Activated CD4-positive, alpha-beta T cell treated with anti-CD3 and anti-CD28 coated beads, Interleukin-2, amount 10 ng/mL, durations not matched to agents 24 days and 14 days (primary cell): ENCODE measurements at regions not wholly inside any gene's neighbourhood (a gene's known extent, or its start where the extent isn't known, plus 50 kb on each side); places are given as distances from the start of the nearest gene placed in this dataset.

ENCODE experiments used
- DNase-seq: peaks from one replicate; pipeline ENCODE4 v3.0.0; 2022
- H3K27ac Mint-ChIP-seq: one replicate; pipeline ENCODE4 v1.8.0; 2022; ENCODE audit warnings: mild to moderate bottlenecking, mixed read lengths
- H3K27me3 Mint-ChIP-seq: one replicate; pipeline ENCODE4 v1.8.0; 2022; ENCODE audit warnings: mixed read lengths
- H3K36me3 Mint-ChIP-seq: one replicate; pipeline ENCODE4 v1.8.0; 2022; ENCODE audit warnings: low read depth, mild to moderate bottlenecking, mixed read lengths
- H3K4me1 Mint-ChIP-seq: one replicate; pipeline ENCODE4 v1.8.0; 2021; ENCODE audit warnings: mixed read lengths
- H3K4me3 Mint-ChIP-seq: one replicate; pipeline ENCODE4 v1.8.0; 2022; ENCODE audit warnings: mild to moderate bottlenecking, moderate library complexity, mixed read lengths
- H3K9me3 Mint-ChIP-seq: one replicate; pipeline ENCODE4 v1.8.0; 2021; ENCODE audit warnings: mixed read lengths
- intact Hi-C: fragments of 100-400 bp; cut with micrococcal nuclease; formaldehyde crosslinking; loops from one replicate; pipeline ENCODE4 v1.15.1; 2023

GRCh38 chr20:55592866-55593265, 412.5 kb downstream of the CBLN4 start:
- no peaks in the 10 kb centered on the region for H3K9me3 Mint-ChIP-seq
- H3K4me3 Mint-ChIP-seq = no peak overlapping the region
- H3K4me1 Mint-ChIP-seq = no peaks in the 10 kb centered on the region
- H3K36me3 Mint-ChIP-seq = no peaks in the 10 kb centered on the region
- no peak overlapping the region for H3K27ac Mint-ChIP-seq
- DNase-seq = no peak
- intact Hi-C loops = no loop called here
- no peaks in the 10 kb centered on the region for H3K27me3 Mint-ChIP-seq

- H3K9me3 Mint-ChIP-seq = no peaks in the 10 kb centered on the region
- no peaks in the 10 kb centered on the region for H3K27me3 Mint-ChIP-seq
- H3K36me3 Mint-ChIP-seq = no peaks in the 10 kb centered on the region
- no peak for DNase-seq
- no peaks in the 10 kb centered on the region for H3K4me1 Mint-ChIP-seq
- intact Hi-C loops = no loop called here
- H3K4me3 Mint-ChIP-seq = no peak overlapping the region
- no peak overlapping the region for H3K27ac Mint-ChIP-seq
Measured at GRCh38 chr20:55586610-55587009, 418.7 kb downstream of the CBLN4 start.

GRCh38 chr20:55584964-55585363, 420.4 kb downstream of the CBLN4 start:
- Mint-ChIP-seq H3K36me3 (no peaks in the 10 kb centered on the region), H3K4me1 (no peaks in the 10 kb centered on the region), H3K27ac (no peak overlapping the region), H3K9me3 (no peaks in the 10 kb centered on the region), H3K4me3 (no peak overlapping the region), H3K27me3 (no peaks in the 10 kb centered on the region)
- intact Hi-C loops = no loop called here
- DNase-seq = no peak

GRCh38 chr20:55584307-55584706, 421.0 kb downstream of the CBLN4 start:
- Mint-ChIP-seq H3K9me3 (no peaks in the 10 kb centered on the region), H3K36me3 (no peaks in the 10 kb centered on the region), H3K27me3 (no peaks in the 10 kb centered on the region), H3K27ac (no peak overlapping the region), H3K4me3 (no peak overlapping the region), H3K4me1 (no peaks in the 10 kb centered on the region)
- no peak for DNase-seq
- intact Hi-C loops = no loop called here

GRCh38 chr20:55583036-55583435, 422.3 kb downstream of the CBLN4 start:
- Mint-ChIP-seq H3K27ac (no peak overlapping the region), H3K4me3 (no peak overlapping the region)

GRCh38 chr20:55582498-55582897, 422.8 kb downstream of the CBLN4 start:
- Mint-ChIP-seq H3K27ac (no peak overlapping the region), H3K27me3 (no peaks in the 10 kb centered on the region), H3K4me3 (no peak overlapping the region), H3K4me1 (no peaks in the 10 kb centered on the region), H3K36me3 (no peaks in the 10 kb centered on the region), H3K9me3 (no peaks in the 10 kb centered on the region)
- no peak for DNase-seq
- intact Hi-C loops = no loop called here

More at GRCh38 chr20:55583036-55583435, 422.3 kb downstream of the CBLN4 start:
- intact Hi-C loops = no loop called here
- Mint-ChIP-seq H3K27me3 (no peaks in the 10 kb centered on the region), H3K4me1 (no peaks in the 10 kb centered on the region), H3K9me3 (no peaks in the 10 kb centered on the region), H3K36me3 (no peaks in the 10 kb centered on the region)
- DNase-seq = no peak

GRCh38 chr20:55581519-55581918, 423.8 kb downstream of the CBLN4 start:
- Mint-ChIP-seq H3K4me1 (no peaks in the 10 kb centered on the region), H3K9me3 (no peaks in the 10 kb centered on the region), H3K27me3 (no peaks in the 10 kb centered on the region), H3K27ac (no peak overlapping the region), H3K36me3 (no peaks in the 10 kb centered on the region), H3K4me3 (no peak overlapping the region)
- DNase-seq = no peak
- intact Hi-C loops = no loop called here

- H3K36me3 Mint-ChIP-seq = no peaks in the 10 kb centered on the region
- no peak overlapping the region for H3K4me3 Mint-ChIP-seq
- H3K27me3 Mint-ChIP-seq = no peaks in the 10 kb centered on the region
- intact Hi-C loops = no loop called here
- no peak for DNase-seq
- H3K9me3 Mint-ChIP-seq = no peaks in the 10 kb centered on the region
- no peak overlapping the region for H3K27ac Mint-ChIP-seq
- H3K4me1 Mint-ChIP-seq = no peaks in the 10 kb centered on the region
Measured at GRCh38 chr20:55580475-55580874, 424.8 kb downstream of the CBLN4 start.

- no peaks in the 10 kb centered on the region for H3K4me1 Mint-ChIP-seq
- no peak overlapping the region for H3K4me3 Mint-ChIP-seq
- no peaks in the 10 kb centered on the region for H3K9me3 Mint-ChIP-seq
- intact Hi-C loops = no loop called here
- H3K27ac Mint-ChIP-seq = no peak overlapping the region
- no peaks in the 10 kb centered on the region for H3K27me3 Mint-ChIP-seq
- no peaks in the 10 kb centered on the region for H3K36me3 Mint-ChIP-seq
- DNase-seq = no peak
Measured at GRCh38 chr20:55579802-55580201, 425.5 kb downstream of the CBLN4 start.

GRCh38 chr20:55576981-55577380, 428.3 kb downstream of the CBLN4 start:
- DNase-seq = no peak
- H3K36me3 Mint-ChIP-seq = no peaks in the 10 kb centered on the region
- intact Hi-C loops = no loop called here
- no peak overlapping the region for H3K4me3 Mint-ChIP-seq
- H3K27ac Mint-ChIP-seq = no peak overlapping the region
- no peaks in the 10 kb centered on the region for H3K27me3 Mint-ChIP-seq
- no peaks in the 10 kb centered on the region for H3K9me3 Mint-ChIP-seq
- H3K4me1 Mint-ChIP-seq = no peaks in the 10 kb centered on the region

- no peak overlapping the region for H3K4me3 Mint-ChIP-seq
- H3K9me3 Mint-ChIP-seq = peaks cover 2% of the 10 kb centered on the region
- no peak for DNase-seq
- no peaks in the 10 kb centered on the region for H3K36me3 Mint-ChIP-seq
- H3K27me3 Mint-ChIP-seq = no peaks in the 10 kb centered on the region
- H3K27ac Mint-ChIP-seq = no peak overlapping the region
- H3K4me1 Mint-ChIP-seq = no peaks in the 10 kb centered on the region
- intact Hi-C loops = no loop called here
Measured at GRCh38 chr20:55569084-55569483, 436.2 kb downstream of the CBLN4 start.

- H3K27ac Mint-ChIP-seq = no peak overlapping the region
- DNase-seq = no peak
- no peaks in the 10 kb centered on the region for H3K27me3 Mint-ChIP-seq
- H3K4me1 Mint-ChIP-seq = no peaks in the 10 kb centered on the region
- H3K4me3 Mint-ChIP-seq = no peak overlapping the region
- intact Hi-C loops = no loop called here
- H3K9me3 Mint-ChIP-seq = peaks cover 9% of the 10 kb centered on the region
- no peaks in the 10 kb centered on the region for H3K36me3 Mint-ChIP-seq
Measured at GRCh38 chr20:55567826-55568225, 437.5 kb downstream of the CBLN4 start.

GRCh38 chr20:55565096-55565773, 440.1 kb downstream of the CBLN4 start:
- Mint-ChIP-seq H3K27me3 (no peaks in the 10 kb centered on the region), H3K27ac (no peak overlapping the region), H3K9me3 (peaks cover 9% of the 10 kb centered on the region), H3K4me1 (no peaks in the 10 kb centered on the region), H3K36me3 (no peaks in the 10 kb centered on the region), H3K4me3 (no peak overlapping the region)
- no peak for DNase-seq
- intact Hi-C loops = no loop called here

- intact Hi-C loops = no loop called here
Measured at GRCh38 chr20:55561259-55561658, 444.1 kb downstream of the CBLN4 start.

GRCh38 chr20:55557191-55557590, 448.1 kb downstream of the CBLN4 start:
- intact Hi-C loops = no loop called here
- H3K27ac Mint-ChIP-seq = no peak overlapping the region
- H3K27me3 Mint-ChIP-seq = no peaks in the 10 kb centered on the region
- H3K36me3 Mint-ChIP-seq = no peaks in the 10 kb centered on the region
- H3K4me1 Mint-ChIP-seq = no peaks in the 10 kb centered on the region
- DNase-seq = no peak
- no peak overlapping the region for H3K4me3 Mint-ChIP-seq
- H3K9me3 Mint-ChIP-seq = peaks cover 8% of the 10 kb centered on the region

More at GRCh38 chr20:55561259-55561658, 444.1 kb downstream of the CBLN4 start:
- Mint-ChIP-seq H3K9me3 (peaks cover 14% of the 10 kb centered on the region), H3K36me3 (no peaks in the 10 kb centered on the region), H3K4me1 (no peaks in the 10 kb centered on the region), H3K27me3 (no peaks in the 10 kb centered on the region), H3K4me3 (no peak overlapping the region), H3K27ac (no peak overlapping the region)
- no peak for DNase-seq
